ENCODE measurements at regions not wholly inside any gene's neighbourhood (a gene's known extent, or its start where the extent isn't known, plus 50 kb on each side); places are given as distances from the start of the nearest gene placed in this dataset.

DNA sequence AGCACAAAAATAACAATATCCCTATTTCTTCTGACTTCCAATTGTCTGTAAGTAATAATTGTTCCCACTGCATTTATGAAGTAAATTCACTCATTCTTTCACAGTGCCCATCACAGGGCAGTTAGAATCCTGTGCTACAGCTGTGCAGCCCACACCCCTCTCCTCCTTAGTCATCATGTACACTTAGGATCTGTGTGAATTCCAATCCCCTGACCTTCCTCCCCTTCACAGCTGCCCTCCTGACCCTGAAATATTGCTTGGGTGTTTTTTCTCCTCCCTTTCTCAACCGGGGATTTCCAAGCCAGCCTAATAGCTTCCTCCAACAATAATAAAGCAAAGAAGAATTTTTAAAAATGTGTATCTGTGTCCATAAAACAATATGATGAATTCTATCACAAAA, 91.5 kb upstream of the BEND6 start:
- DNase-seq = peak; percentile 84

DNA sequence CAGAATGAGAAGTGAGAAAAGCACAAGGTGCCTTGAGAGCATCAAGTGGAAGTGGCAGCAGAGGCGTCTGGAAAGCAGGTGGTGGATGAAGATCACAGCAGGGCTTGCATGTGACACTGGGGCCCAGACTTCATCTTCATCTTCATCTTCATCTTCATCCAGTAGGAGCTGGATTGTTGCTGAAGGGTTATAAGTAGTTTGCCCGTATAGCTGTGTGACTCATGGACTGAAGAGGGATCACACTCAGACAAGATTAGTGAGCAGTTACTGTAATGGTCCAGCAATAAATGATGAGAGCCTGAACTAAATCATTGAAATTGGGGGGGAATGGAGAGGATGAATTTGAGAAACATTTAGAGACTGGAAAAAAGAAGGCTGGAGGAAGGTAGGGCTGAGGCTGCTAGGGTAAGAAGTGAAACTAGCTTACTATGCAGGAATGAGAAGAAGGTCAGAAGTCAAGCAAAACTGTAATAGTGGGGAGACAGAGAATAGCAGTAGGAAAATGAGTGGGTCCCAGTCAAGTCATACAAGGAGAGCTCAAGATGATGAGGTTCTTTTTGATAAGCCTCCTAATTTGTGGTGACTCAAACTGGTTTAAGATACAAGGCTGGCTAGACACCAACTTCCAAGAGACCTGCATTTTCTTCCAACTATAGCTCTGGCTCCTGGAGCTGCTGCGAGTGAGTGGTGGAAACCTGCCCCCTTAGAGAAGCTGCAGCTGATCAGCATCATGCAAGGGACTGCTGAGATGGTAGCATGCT, 92.3 kb upstream of the BEND6 start:
- peak; percentile 52 for DNase-seq

DNA sequence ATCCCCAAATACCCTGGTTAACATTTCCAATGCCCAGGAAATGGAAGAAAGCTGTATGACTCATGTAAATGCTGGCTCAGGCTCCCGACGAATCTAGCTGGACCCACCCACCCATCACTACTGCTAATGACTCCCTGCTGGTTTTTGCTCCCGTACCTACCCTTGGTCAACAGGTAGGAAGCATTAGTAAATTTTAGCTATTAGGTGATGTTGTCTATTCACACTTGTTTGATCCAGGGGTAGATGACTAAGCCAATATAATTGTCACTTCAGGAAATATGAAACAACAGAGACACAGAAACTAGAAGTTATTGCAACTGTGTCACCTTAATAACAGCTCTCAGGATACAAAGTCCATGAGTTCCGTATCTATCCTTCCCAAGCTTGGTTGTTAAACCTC, 94.4 kb upstream of the BEND6 start:
- peak; percentile 55 for DNase-seq

DNA sequence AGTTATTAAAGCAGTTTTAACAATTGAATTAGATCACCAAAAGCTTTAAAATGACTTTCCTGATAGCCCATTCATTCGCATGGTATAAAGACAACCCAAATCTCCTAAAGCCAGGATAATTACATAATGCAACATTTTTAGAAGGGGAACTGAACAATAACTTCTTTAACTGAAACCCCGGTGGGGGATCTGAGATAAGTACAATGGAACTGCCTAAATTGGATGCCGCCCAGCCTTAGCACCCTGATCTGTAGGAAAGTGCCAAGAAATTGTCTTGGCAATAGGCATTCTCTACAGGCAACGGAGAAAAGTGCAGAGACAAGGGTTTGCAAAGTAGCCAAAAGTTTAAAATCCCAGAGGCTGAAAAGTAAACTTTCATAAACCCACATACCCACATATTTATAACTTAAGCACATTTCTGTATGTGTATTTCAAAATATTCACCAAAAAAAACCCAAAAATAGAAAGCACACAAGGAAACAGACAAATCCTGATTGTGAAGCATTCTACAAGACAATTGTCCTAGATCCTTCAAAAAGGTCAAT, 98.8 kb upstream of the BEND6 start:
- no peak for DNase-seq

DNA sequence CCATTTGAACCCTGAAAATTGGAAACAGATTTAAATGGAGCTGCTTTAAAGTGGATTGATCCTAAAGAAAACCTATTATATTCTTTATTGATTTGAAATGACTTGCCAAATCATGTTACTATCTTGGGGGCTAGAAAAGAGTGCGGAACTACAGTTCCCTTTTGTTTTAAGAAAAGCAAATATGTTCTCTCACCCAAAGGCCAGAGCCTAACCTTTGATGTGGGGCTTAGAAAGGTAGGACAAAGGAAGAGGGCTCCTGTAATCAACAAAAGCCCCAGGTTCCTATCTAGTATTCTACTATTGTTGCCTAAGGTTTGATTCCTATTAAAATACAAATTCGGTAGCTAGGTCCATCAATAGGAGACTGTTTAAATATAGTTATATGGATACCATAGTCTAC, 100.8 kb upstream of the BEND6 start:
- DNase-seq = no peak

DNA sequence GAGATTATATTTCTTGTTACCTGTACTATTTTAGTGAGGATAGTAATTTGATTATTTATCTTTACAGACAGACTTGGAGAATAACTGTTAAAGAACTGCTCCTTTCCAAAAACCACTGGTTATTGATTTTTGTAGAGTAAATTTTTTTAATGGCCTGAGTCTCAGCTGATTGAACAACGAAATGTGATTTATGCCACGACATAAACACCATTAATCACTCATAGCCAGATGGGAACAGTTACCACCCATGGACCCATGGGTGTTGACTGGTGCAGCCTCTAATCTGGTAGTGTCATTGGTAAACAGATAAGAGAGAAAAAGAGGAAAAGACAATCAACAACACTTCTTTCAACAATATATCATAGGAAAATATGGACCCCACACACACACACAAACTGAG, 101.4 kb upstream of the BEND6 start:
- DNase-seq = no peak

DNA sequence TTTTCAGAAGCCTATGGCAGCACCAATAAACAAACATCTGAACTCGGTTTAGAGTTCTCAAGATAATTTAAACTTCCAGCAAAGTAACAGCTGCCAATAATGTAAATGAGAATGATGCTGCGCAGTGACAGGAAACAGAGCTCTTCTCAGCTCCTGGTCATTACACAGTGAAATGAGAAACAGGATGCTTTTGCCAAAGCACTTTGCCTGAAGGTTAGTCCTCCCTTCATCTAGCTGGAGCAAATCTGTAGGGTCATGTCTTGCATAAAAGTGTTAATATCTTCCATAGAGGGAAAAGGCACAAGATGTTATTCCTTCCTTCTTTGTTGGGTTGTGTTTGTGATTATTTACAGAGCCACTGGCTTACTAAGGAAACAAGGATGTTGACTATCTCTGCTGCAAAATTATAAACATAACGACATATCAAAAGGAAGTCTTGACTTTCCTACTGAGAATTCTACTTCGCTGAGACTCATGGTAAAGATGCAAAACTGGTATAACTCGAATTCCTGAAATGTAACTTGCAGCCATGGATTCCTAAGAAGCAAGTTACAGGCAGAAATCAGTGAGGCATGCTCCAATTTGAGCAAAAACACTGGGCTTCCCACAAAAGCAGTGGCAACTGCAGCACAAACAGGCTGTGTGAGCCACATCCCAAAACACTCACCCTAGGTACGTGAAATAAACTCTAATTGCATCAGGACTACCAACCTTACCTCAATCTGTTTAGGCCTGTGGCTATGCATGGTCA, 102.5 kb upstream of the BEND6 start:
- no peak for DNase-seq

DNA sequence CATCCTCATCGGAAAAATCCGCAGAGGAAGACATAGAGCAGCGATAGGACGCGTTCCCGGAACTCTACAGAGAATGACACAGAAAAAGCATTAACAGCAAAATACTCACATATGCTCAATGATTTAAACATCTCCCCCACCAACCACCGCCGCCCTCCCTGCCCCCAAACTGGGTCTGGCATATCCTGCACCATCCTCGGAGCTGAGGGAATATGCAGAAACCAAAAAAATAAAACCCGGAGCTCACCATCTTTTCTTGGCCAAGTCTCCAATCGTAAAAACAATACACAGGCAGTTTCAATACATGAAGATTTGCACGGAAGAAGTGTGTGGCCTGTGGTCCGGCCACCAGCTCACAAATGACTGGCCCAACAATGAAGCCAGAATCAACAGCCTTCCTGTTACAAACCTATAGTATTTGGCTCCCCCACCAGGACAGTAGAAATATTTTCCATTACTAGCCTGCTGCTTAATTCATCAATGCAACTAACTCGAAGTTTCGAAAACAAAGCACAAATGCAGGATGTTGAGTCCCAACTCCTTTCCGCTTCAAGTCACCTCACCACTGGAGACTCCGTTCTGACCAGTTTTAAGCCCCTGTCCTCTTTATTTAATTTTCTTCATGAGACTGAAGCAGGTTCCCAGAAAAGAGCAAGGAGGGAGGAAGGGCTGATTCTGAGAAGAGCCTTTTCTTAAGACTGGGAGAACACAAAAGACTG, 103.2 kb upstream of the BEND6 start:
- peak; percentile 90 for DNase-seq

DNA sequence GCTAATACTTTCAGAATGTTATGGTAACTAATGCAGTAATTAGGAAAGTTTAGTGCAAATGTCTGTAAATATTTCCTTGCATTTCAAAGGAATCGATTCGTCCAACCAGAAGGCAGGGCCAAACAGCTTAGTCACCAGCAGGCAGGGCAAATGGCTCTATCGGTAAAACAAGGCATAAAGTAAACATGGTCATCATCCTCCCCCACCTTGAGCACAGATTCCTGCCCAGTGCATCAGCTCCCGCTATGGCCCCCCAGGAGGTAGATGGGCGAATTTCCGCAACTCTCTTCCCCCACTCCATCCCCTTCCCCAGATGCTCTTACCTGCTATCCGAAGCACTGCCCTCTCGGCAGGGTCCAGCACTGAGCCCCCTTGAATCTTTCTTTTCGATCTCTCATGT, 103.8 kb upstream of the BEND6 start:
- peak; percentile 68 for DNase-seq

DNA sequence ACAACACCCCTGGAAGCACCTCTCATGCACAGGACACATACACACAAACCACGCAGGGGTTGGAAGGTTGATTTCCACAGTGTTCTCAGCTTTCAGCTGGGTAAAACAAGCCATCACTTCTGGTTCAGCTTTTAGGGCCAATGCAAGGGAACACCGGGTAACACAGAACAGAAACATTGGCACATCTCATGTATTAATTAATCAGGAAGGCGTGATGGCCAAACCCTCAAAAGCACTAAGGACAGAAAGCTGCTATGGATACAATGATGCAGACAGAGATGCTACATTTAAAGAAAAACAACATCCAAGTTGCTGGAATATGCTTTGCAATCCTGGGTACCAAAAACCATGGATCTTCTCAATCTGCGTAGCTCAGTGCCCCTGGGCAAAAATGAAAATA, 104.3 kb upstream of the BEND6 start:
- DNase-seq = no peak

DNA sequence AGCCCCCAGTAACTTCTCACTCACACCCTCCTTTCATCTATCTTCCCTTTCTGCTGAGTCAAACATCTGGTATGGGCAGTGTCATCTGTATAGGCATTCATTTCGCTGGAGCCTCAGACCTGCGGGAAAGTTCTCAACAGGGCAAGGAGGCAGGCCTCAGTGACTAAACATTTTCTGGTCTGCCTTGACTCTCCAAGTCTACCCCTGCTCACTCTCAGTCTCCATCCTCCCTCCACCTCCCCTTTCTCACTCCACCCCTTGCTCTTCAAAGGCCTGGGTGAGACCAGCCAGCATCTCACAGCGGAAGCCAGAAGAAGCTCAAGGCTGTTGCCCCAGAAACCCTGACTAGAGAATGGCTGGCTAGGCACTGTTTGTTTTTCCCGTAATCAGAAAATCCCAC, 105.0 kb upstream of the BEND6 start:
- DNase-seq = peak; percentile 84

DNA sequence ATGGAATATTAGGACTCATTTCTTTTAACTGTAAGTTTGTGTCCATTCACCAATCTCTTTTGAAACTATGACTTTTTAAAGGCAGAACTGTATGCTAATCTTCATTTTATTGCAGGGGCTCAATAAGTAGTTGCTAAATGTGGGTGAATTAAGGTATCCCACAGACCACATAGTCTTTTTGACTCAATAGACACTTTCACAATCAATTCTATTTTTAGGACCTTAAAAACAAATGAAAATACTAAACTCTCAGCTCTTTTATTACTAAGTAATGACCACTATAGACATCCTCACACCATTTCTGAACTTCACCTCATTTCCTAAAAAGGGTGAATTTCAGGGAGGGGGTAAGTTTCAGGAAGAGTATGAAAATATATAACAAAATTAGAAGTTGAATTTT, 106.8 kb upstream of the BEND6 start:
- no peak for DNase-seq

DNA sequence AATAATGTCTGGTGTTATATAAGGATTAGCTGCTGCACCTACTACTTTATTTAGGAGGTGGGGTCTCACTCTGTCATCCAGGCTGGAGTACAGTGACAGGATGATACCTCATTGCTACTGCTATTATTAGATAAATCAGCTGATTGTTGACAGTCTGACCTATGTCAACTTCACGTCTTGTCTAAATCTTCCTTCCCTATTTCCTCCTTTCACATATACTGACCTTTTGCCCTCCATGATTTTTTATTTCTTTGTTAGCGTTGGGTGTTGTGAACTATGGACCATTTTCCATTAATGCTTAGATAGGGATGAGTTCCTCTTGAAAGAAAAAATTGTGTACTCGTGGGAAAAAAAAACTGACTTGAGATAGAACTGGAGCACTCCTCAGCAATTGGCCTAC, 109.9 kb upstream of the BEND6 start:
- DNase-seq = no peak

DNA sequence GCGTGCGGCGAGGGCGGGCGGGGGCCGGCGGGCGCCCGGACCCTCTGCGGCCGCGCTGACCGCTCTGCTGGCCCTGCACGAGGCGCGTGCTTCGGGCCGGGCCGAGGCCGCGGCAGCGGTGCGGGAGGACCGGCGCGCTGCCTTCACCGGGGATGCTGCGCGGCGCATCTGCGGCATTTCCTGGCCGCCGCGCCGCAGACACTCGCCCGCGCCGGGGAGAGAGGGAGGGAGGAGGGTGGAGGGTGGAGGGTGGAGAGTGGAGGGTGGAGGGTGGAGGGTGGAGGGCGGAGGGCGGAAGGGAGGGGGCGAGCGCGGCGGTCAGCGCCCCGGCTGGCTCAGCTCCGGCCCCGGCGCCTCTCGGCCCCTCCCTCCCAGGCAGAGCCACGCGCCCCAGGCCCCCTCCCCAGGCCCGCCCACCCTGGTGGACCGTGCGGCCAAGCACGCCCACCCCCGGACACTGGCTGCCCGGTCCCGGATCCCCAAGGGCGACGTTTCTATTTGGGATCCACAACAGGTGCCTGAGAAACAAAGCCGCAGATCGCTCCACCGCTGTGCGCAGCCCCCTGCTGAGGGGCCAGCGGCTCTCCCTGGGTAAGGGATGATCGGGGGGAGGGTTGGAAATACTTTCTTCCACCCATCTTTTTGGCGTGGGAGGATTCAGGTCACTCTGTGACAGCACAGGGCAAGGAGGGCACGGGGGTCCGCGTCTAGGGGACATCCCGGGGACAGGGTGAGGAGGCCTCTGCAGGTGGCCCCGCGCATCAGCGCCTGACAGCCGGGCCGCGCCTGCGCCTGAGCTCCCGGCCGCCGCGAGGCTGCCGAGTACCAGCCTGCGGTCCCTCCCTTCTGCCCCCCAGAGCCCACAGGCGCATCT, 111.2 kb upstream of the BEND6 start:
- DNase-seq = peak; percentile 85

DNA sequence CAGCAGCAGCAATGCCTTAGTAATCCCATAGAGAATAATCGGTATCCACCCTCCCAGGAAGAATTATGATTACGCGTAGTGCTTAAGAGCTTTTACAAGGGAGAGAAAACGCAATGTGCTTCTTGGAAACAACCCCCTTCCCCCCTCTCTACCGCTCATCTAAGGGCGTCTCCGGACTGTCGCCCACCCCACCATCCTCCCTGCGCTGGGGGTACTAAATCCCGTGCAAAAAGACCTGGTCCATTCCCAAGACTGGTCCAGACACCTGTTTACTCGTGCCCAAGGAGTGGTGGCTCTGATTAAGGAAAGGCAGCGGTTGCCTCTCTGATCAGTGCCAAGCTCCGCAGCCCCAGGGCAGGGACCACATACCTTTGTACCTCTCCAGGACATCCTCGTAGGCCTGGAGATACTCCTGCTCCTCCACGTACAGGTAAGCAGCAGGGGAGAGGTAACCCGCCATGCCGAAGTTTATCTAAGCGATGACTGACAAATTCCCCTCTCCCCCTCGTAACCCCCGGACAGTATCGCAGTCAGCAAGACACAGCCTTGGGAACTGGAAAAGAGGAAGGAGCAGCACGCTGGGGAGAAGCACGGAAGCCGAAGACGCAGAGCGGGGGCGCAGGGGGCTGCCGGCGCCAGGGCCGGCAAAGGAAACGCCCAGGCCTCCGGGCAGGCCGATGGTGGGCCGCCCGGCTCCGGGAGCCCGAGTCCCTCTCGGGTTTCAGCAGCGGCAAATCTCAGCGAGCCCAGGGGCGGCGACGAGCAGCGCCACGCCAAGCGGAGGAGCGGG, 112.0 kb upstream of the BEND6 start:
- peak; percentile 64 for DNase-seq

DNA sequence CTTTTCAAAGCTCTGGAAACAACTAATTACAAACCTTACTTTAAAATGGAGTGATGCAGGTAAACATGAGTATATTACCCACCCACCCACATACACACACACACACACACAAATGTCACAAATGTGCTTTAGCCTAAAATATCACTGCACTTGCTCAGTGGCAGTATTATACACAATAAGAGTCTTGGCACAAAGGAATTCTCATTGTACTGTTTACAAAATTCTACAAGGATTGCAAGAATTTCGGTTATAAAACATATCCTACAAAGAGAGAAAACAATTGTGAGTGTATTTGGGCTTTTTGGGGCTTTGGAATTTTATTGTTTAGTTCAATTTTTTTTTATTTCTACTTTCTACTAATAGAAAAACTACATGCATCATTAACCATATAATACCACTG, 113.2 kb upstream of the BEND6 start:
- no peak for DNase-seq

DNA sequence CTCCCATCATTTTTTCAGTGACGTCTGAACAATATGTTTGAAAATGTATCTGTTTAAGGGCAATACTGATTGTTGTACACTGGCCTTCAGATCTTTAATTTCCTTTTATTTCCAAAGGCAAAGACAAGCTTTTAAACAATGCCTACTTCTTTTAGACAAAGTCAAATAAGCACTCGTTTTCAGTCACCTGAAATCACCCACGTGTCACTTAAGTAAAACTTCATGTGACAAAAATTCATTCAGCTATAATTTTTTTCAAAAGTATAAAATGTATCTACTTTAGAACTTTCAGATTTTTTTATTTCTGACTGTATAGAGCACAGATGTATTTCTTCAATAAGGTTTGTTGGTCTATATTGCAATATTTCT, 113.5 kb upstream of the BEND6 start:
- no peak for DNase-seq

DNA sequence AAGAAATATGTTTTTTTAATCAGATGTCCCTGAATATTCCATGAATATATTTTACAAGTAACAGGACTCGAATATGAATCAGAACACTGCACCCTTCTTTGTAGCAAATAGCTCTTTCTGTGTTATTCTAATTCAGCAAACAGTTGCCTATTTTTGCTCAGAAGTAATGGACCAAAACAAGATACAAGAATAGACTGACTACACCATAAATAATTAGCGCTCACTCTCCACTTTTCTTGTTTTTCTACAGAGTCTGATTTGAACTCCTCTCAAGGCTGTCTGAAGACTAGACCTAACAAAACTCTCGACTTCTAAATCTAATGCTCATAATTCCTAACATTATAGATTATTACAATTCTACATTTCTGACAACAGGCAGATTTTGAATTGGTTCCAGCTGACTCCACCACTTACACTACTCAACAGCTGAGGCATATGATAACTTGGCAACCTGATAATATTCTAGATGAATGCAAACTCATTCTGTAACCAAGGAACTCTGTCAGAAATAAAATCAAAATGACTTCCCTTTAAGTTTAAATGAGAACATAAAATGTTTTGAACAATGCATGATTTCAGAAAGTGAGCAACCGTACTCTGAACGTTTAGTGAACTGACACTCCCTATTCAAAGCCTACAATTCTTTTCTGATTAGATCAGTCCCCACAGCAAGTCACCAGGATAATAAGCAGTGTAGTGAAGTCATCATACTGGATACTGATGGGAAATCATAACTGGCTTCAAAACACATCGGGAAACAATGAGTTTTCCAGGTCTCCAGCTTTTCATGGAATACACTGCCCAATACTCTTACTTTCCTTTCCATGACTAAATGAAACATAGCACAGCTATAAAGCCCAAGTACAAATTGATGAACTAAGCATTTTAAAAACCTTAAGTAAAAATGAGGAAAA, 114.2 kb upstream of the BEND6 start:
- DNase-seq = peak; percentile 92

DNA sequence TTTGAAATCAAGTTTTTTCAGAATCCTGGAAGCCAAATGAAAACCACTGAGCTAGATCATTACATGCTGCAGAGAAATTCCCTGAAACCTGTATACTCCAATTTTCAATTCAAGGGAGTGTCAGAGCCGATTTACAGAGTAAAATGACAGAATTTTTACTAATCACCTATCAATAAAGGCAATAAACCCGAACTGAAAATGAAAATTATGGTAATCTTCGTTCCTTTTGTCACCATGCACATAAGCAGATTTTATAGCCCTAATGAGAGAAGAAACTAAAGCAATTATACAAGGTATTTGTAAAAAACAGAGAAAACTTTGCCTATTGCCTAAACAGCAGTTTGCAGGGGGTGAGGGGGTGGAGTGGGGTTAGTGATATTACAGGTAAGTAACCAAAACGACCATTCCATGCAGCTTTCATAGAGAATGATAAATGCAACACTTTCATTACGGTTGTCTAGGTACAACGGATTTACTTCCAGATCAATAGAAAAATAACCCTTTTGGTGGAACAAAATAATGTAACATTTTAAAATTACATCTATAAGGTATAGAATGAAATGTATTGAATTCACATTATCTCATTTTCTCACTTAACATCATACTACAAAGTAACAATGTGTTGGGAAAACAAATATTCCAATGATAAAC, 115.2 kb upstream of the BEND6 start:
- DNase-seq = no peak

DNA sequence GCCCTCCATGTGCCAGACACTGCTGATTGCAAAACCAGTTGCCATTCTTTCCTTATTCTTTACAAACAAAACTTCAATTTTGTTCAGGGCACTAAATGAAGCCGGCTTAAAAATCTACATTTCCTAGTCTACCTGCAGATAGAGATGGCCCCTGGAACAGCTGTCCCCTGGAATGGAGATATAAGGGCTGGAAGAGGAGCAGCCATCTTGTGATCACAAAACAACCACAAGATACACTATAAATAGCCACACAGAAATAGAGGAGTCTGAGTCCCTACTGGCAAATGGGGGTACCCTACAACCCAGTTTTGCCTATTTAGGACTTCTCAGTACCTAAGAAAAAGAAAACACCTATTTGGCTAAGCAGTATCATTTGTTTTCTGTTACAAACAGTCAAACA, 115.9 kb upstream of the BEND6 start:
- DNase-seq = no peak

Measured in fibroblast of skin of back (primary cell).